MV-4-11 (cell line): ENCODE measurements at regions not wholly inside any gene's neighbourhood (a gene's known extent, or its start where the extent isn't known, plus 50 kb on each side); places are given as distances from the start of the nearest gene placed in this dataset.

ENCODE experiments used
- DNase-seq: peaks from one replicate; lab custom pipeline; 2025; lab: John Stamatoyannopoulos, UW

- DNase-seq, result no peak
Observed at GRCh38 chr5:3362606-3362910, 233.1 kb upstream of the IRX1 start.

DNA sequence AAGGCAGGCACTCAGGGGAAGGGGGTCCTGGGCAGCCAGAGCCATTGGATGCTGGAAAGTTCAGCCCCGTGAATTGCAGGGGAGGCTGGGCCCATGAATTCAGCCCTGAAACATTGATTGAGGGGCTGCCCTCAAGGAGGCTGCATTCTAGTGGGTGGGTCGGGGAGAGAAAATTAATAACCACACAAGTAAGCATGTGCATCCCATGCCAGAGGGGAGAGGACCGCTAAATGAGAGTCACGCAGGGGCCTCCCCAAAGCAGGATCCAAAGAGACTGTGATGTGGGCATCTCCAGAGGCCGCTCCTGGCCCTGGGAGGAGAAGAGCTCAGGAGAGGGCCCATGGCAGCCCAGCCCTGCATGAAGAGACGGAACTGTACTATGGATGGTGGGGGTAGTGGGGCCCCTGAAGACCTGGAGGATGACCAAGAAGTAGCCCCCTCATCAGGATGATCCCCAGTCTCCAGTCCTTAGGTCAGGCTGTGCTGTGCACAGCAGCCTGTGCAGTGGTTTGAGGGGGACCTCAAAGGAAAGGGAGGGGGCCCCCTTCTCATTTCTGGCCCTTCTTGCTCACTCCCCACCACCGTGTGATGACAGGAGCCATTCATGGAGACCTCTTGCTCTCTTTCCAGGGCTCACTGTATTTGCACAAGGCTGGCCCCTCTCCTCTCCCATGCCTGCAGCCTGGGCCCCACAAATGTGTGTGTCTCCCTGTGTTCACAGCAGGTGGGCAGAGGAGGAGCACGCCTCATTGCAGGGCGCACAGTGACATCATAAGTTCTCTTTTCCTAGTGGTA, 233.6 kb upstream of the IRX1 start:
- no peak for DNase-seq

GRCh38 chr5:3359642-3360041, 236.0 kb upstream of the IRX1 start:
- DNase-seq, result no peak

- no peak for DNase-seq
Observed at GRCh38 chr5:3357291-3357690, 238.3 kb upstream of the IRX1 start.

DNA sequence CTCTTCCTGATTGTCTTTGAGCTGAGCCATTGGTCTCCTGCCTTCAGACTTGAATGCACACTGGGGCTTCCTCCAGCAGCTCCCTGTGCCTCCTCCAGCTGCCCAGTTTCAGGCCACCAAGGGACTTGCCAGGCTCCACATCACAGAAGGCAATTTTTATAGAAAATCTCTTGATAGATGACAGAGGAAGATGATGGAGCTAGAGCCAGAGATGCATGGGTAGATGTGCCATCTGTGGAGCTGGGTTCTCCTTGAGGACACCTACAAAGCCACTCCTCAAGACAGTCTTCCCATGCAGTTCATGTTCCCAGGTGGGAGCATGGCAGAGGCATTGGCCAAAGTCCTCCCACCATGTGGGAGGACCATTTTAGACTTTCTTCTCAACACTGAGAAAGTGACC, 239.6 kb upstream of the IRX1 start:
- no peak for DNase-seq

DNA sequence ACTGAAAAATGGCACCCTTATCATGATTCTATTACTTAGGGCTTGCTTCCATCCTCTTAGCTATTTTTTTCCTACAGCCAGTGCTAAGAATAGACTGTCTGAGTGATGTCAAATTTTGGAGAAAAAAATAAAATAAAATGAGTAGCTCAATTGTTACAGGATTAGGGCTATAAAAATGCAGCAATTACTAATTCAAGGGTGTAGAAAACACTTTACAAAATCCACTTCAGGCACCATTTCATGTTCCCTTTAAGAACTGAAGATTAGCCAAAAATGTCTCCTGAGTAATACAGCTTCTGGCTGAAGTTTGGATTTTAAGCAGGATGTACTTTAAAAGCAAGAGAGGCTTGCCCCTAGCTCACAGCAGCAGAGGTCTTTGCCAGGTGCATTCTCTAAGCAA, 240.5 kb upstream of the IRX1 start:
- DNase-seq, result no peak

GRCh38 chr5:3354606-3355005, 241.0 kb upstream of the IRX1 start:
- no peak for DNase-seq

DNA sequence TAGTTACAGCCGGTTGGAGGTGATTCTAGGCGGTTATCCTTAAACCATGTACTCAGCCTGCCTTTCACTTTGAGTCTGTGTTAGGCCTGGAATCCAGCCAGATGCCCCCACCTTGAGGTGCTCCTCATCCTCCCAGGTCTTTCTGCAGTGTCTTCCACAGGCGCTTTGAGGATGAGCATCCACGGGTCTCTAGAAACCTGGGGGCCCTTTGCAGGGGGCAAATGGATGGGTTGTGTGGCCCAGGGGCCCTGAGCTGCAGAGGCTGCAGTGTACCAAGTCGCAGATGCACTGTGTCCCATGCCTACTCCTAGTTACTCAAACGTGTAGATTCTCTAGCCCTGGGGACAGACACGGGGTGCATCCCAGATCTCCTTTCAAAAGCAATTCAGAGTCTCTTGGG, 242.1 kb upstream of the IRX1 start:
- no peak for DNase-seq

DNA sequence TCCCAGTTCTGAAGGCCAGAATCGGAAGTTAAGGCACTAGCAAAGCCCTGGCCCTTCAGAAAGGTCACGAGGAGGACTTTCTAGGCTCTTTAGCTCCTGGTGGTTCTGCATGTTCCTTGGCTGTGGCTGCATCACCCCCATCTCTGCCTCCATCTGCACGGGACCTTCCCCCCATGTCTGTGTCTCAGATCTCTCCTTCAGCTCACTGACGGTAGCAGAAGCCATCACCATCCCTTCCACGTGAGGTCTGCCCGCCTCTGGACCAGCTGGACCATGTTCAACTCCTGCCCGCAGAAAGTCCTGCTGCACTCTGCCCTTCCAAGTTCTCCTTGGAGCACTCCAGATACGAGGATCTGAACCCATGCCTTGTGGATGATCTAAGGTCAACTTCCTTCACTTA, 242.9 kb upstream of the IRX1 start:
- DNase-seq, result no peak

- DNase-seq, result no peak
Observed at GRCh38 chr5:3351581-3352442, 243.8 kb upstream of the IRX1 start.

- no peak for DNase-seq
Observed at GRCh38 chr5:3350781-3351180, 244.9 kb upstream of the IRX1 start.

DNA sequence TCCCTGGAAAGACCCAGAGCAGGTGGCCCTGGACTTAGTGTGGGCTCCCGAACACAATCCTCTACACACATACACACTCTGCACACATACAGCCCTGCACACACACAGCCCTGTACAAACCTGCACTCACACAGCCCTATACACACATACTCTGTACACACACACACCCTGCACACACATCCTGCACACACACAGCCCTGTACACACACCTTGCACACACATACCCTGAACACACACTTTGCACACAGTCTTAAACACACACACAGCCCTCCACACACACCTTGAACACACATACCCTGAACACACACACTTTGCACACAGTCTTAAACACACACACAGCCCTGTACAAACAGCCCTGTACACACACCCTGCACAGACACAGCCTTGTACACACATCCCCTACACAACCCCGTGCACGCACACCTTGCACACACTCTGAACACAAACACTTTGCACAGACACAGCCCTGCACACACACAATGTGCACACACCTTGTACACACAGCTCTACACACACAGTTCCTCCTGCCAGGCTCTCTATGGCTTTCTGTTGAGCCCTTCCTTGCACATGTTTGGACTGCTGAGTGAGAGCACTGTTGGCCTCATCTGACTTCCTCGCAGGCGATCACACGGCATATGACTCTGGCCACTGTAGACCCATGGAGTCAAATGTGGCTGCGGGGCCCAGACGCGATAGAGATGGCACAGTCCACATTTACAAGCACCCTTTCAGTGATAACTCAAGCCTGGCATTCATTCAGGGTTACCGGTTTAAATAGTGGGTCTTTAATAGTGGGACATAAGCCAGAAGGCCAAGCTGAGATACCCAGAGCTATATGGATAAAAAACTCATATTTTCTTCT, 245.7 kb upstream of the IRX1 start:
- DNase-seq, result no peak

GRCh38 chr5:3348576-3349535, 246.8 kb upstream of the IRX1 start:
- DNase-seq, result no peak

- no peak for DNase-seq
Observed at GRCh38 chr5:3347741-3348140, 247.9 kb upstream of the IRX1 start.

- no peak for DNase-seq
Observed at GRCh38 chr5:3346111-3346820, 249.4 kb upstream of the IRX1 start.

- no peak for DNase-seq
Observed at GRCh38 chr5:3345195-3345594, 250.4 kb upstream of the IRX1 start.

- DNase-seq, result no peak
Observed at GRCh38 chr5:3344671-3345070, 251.0 kb upstream of the IRX1 start.

DNA sequence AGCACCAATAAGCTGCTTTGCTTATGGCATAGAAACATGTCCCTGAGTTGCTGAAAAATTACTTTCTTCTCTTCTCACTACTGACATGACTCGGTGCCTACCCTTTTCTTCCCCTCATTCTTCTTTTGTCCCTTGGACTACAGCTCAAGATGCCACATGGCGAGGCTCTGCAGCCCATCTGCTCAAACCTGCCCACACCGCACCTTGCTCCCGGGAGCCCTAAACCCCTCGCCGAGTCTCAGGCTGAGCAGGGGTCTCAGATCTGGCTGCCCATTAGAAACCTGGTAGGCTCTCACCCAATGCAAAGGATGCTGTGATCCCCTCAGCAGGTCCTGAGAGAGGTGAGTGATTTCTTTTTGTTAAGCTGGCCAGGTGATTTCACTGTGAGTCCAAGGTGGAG, 251.7 kb upstream of the IRX1 start:
- DNase-seq, result no peak

DNA sequence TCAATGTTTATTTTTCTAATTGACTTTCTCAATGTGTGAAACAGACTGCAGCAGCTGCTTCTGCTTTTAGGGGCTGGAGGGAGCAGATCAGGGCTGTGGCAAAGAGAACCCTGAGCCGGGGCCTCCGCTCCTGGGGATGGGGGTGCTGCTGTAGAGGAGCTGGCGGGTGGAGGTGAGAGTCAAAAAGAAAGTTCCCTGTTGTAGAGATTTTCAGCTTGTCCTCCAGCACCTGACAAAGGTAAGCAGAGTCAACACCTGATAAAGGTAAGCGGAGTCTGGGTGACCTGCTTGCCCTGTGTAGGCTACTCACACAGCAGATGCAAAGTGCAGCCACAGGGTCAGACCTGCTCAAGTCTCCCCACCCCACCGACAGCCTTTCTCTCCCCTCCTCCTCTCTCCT, 252.4 kb upstream of the IRX1 start:
- DNase-seq, result no peak

- no peak for DNase-seq
Observed at GRCh38 chr5:3342271-3343100, 253.1 kb upstream of the IRX1 start.
